DND-41 (cell line): ENCODE measurements at regions not wholly inside any gene's neighbourhood (a gene's known extent, or its start where the extent isn't known, plus 50 kb on each side); places are given as distances from the start of the nearest gene placed in this dataset.

Experiments
- ATAC-seq: fragments of 200-7000 bp; cut with Tn5 transposase; 3 replicates; pipeline ENCODE4 v1.9.1; 2021; ENCODE audit warnings: low read depth; ENCODE audit not compliant: insufficient read depth
- DNase-seq: peaks from one replicate; pipeline ENCODE4 v3.0.0-alpha.2; 2020
- H2AFZ ChIP-seq: 2 replicates; pipeline ENCODE4 v1.6.0; 2012; ENCODE audit warnings: low read depth, low read length
- H3K27ac ChIP-seq: 2 replicates; pipeline ENCODE4 v1.5.1; 2012; ENCODE audit warnings: low read length, inconsistent platforms
- H3K27me3 ChIP-seq: fragments of 200-600 bp; sonication (generic); 2 replicates; pipeline ENCODE4 v1.6.0; 2012; ENCODE audit warnings: low read length, mild to moderate bottlenecking, inconsistent platforms; ENCODE audit not compliant: insufficient read depth, poor library complexity
- H3K36me3 ChIP-seq: 2 replicates; pipeline ENCODE4 v1.5.1; 2012; ENCODE audit warnings: low read length, inconsistent platforms; ENCODE audit not compliant: insufficient read depth
- H3K4me1 ChIP-seq: 2 replicates; pipeline ENCODE4 v1.5.1; 2012; ENCODE audit warnings: mild to moderate bottlenecking, low read length; ENCODE audit not compliant: insufficient read depth
- H3K4me2 ChIP-seq: 2 replicates; pipeline ENCODE4 v1.6.0; 2012; ENCODE audit warnings: mild to moderate bottlenecking, moderate library complexity, low read length, inconsistent platforms; ENCODE audit not compliant: insufficient read depth
- H3K4me3 ChIP-seq, 2 experiments: fragments of 200-600 bp in 1 of 2; shearing (Covaris generic) in 1 of 2; 2 replicates each; pipeline ENCODE4 v1.5.1; 2012 to 2016; ENCODE audit warnings: inconsistent platforms in 2 of 2, low read length in 2 of 2, mild to moderate bottlenecking in 2 of 2, low read depth in 1 of 2, moderate library complexity in 1 of 2
- H3K79me2 ChIP-seq: 2 replicates; pipeline ENCODE4 v1.6.0; 2012; ENCODE audit warnings: low read length, inconsistent platforms; ENCODE audit not compliant: insufficient read depth
- H3K9ac ChIP-seq: 2 replicates; pipeline ENCODE4 v1.6.0; 2012; ENCODE audit warnings: low read depth, mild to moderate bottlenecking, inconsistent platforms, low read length, moderate library complexity
- H3K9me3 ChIP-seq: 2 replicates; pipeline ENCODE4 v1.5.1; 2012; ENCODE audit warnings: low read length, moderate library complexity, mild to moderate bottlenecking, inconsistent platforms; ENCODE audit not compliant: insufficient read depth, severe bottlenecking
- H4K20me1 ChIP-seq: 2 replicates; pipeline ENCODE4 v1.6.0; 2012; ENCODE audit warnings: low read length; ENCODE audit not compliant: insufficient read depth
- CTCF ChIP-seq: IDR thresholded peaks from 2 replicates; pipeline ENCODE4 v1.5.1; 2012; ENCODE audit warnings: borderline replicate concordance, low read length, moderate library complexity, mild to moderate bottlenecking; ENCODE audit not compliant: poor library complexity, severe bottlenecking; ENCODE audit errors: extremely low read depth
- EZH2 ChIP-seq: IDR thresholded peaks from 3 replicates; pipeline ENCODE4 v1.6.1; 2012; ENCODE audit warnings: borderline replicate concordance, low read depth, mild to moderate bottlenecking, moderate library complexity, low read length, inconsistent platforms; ENCODE audit not compliant: severe bottlenecking

GRCh38 chr9:20015427-20015931 is 226.6 kb upstream of the SLC24A2 start:
- no peak for TF ChIP-seq CTCF
- no peak for TF ChIP-seq EZH2
- peak overlapping the region; percentile 22; the same call in 1 of the 2 replicates for H3K9ac ChIP-seq
- no peak overlapping the region for H3K4me3 ChIP-seq
- peak overlapping the region; percentile 10; the same call in 1 of the 2 replicates for H3K4me2 ChIP-seq
- H3K36me3 ChIP-seq, result no peaks in the 10 kb centered on the region
- peaks cover 29% of the 10 kb centered on the region for H3K4me1 ChIP-seq
- no peaks in the 10 kb centered on the region for H4K20me1 ChIP-seq
- no peaks in the 10 kb centered on the region for H3K27me3 ChIP-seq
- ATAC-seq (peak; percentile 92), DNase-seq (peak; percentile 60)
- no peaks in the 10 kb centered on the region for H3K9me3 ChIP-seq
- H2AFZ ChIP-seq, result peak overlapping the region; percentile 59
- no peaks in the 10 kb centered on the region for H3K79me2 ChIP-seq
- peak overlapping the region; percentile 80 for H3K27ac ChIP-seq

- no peak for TF ChIP-seq EZH2
- no peak for TF ChIP-seq CTCF
- Histone ChIP-seq H3K9ac (no peak overlapping the region), H4K20me1 (no peaks in the 10 kb centered on the region), H3K27ac (no peak overlapping the region), H3K79me2 (no peaks in the 10 kb centered on the region), H3K4me1 (peaks cover 29% of the 10 kb centered on the region), H3K27me3 (no peaks in the 10 kb centered on the region), H3K4me2 (no peak overlapping the region), H3K9me3 (no peaks in the 10 kb centered on the region), H3K36me3 (no peaks in the 10 kb centered on the region), H2AFZ (no peak overlapping the region), H3K4me3 (no peak overlapping the region)
- DNase-seq (no peak), ATAC-seq (no peak)
Measured at GRCh38 chr9:20014168-20014567, 225.3 kb upstream of the SLC24A2 start.

- no peak overlapping the region for H2AFZ ChIP-seq
- H3K36me3 ChIP-seq, result no peaks in the 10 kb centered on the region
- no peak overlapping the region for H3K4me3 ChIP-seq
- peaks cover 29% of the 10 kb centered on the region for H3K4me1 ChIP-seq
- no peak overlapping the region for H3K27ac ChIP-seq
- no peaks in the 10 kb centered on the region for H3K79me2 ChIP-seq
- H4K20me1 ChIP-seq, result no peaks in the 10 kb centered on the region
- TF ChIP-seq EZH2 (no peak), CTCF (no peak)
- no peak overlapping the region for H3K4me2 ChIP-seq
- ATAC-seq (no peak), DNase-seq (no peak)
- H3K9me3 ChIP-seq, result no peaks in the 10 kb centered on the region
- no peak overlapping the region for H3K9ac ChIP-seq
- no peaks in the 10 kb centered on the region for H3K27me3 ChIP-seq
Measured at GRCh38 chr9:20012232-20012631, 223.4 kb upstream of the SLC24A2 start.

DNA sequence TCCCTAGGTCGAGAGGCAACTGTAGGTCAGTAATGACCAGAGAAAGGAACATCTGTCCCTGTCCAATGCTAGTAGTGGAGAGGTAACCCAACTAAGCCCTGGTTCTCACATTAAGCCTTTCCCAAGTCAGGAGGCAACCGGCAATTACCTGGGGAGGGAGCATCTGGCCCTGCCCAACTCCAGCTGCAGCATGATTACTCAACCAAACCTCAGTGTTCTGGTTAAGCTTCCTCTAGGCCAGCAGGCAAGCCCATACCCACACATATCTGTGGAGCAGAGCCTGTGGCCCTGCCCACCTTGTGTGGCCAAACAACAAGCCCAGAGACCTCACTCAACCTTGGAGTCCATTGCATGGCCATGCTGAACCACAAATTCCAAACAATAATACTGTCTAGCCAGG is 220.8 kb upstream of the SLC24A2 start:
- H4K20me1 ChIP-seq, result no peaks in the 10 kb centered on the region

More for the DNA sequence above, 220.8 kb upstream of the SLC24A2 start:
- Histone ChIP-seq H3K79me2 (no peaks in the 10 kb centered on the region), H3K27me3 (no peaks in the 10 kb centered on the region), H3K27ac (no peak overlapping the region), H2AFZ (no peak overlapping the region), H3K9me3 (no peaks in the 10 kb centered on the region), H3K4me2 (no peak overlapping the region), H3K4me3 (no peak overlapping the region), H3K9ac (no peak overlapping the region), H3K4me1 (peaks cover 5% of the 10 kb centered on the region; the same call in 1 of the 2 replicates), H3K36me3 (no peaks in the 10 kb centered on the region)
- no peak for DNase-seq
- ATAC-seq, result no peak
- TF ChIP-seq EZH2 (no peak), CTCF (no peak)
